ENCODE measurements at regions not wholly inside any gene's neighbourhood (a gene's known extent, or its start where the extent isn't known, plus 50 kb on each side); places are given as distances from the start of the nearest gene placed in this dataset.
"Not testable (repeated sequence)": the region's sequence is repeated elsewhere in the genome, so short reads cannot be mapped to it uniquely, and the experiment has no call there.

DNA sequence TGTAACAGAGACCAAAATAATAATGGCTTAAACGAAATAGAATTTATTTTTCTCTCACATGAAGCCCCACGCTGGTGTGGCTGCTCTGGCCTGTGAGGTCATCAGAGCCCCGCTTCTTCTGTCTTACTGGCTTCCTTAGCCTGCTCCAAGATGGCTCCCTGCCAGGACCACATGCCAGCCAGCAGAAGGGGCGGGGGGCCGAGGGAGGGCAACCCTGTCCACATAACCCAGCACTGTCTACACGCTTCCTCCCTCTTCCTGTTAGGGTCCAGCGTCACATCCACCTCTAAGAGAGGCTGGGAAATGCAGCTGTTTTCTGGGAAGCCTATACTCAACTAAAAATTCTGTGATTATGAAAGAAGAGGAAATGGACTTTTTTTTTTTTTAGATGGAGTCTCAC, 107.9 kb upstream of the DLG1 start:
- Histone ChIP-seq H3K4me1 (ENCODE audit: insufficient read depth, low read length, poor library complexity, severe bottlenecking) (no peaks in the 10 kb centered on the region), H3F3A (ENCODE audit: low read depth) (no peaks in the 10 kb centered on the region), H4K20me1 (ENCODE audit: insufficient read depth, low read length, poor library complexity, severe bottlenecking) (no peaks in the 10 kb centered on the region), H3K79me2 (ENCODE audit: insufficient read depth, low read length) (no peaks in the 10 kb centered on the region), H3K27me3 (ENCODE audit: insufficient read depth, low read length, poor library complexity, severe bottlenecking) (no peaks in the 10 kb centered on the region), H3K9me3 (ENCODE audit: insufficient read depth, low read depth, low read length) (peaks cover 5% of the 10 kb centered on the region; the same call in 1 of the 2 replicates), H3K4me3 (ENCODE audit: low read length, poor library complexity, severe bottlenecking) (no peak overlapping the region), H3K36me3 (ENCODE audit: insufficient read depth, low read length) (no peaks in the 10 kb centered on the region), H2AFZ (ENCODE audit: low read length) (no peak overlapping the region), H3K9ac (ENCODE audit: low read depth, low read length, poor library complexity, severe bottlenecking) (no peak overlapping the region), H3K4me2 (ENCODE audit: low read depth, low read length, poor library complexity, severe bottlenecking) (no peak overlapping the region), H3K9me2 (replicated peaks; ENCODE audit: low read depth, low read length) (no peaks in the 10 kb centered on the region)
- no peak for TF ChIP-seq EZH2phosphoT487 (IDR thresholded peaks at IDR 0.05; ENCODE audit: borderline replicate concordance)
- no peak for TF ChIP-seq CTCF (conservative IDR thresholded peaks at IDR 0.05; ENCODE audit: low read length)

GRCh38 chr3:197404754-197405153, 106.3 kb upstream of the DLG1 start:
- Histone ChIP-seq H3K27me3 (ENCODE audit: insufficient read depth, low read length, poor library complexity, severe bottlenecking) (no peaks in the 10 kb centered on the region), H3K4me1 (ENCODE audit: insufficient read depth, low read length, poor library complexity, severe bottlenecking) (no peaks in the 10 kb centered on the region), H3K4me3 (ENCODE audit: low read length, poor library complexity, severe bottlenecking) (no peak overlapping the region), H3K9ac (ENCODE audit: low read depth, low read length, poor library complexity, severe bottlenecking) (no peak overlapping the region), H4K20me1 (ENCODE audit: insufficient read depth, low read length, poor library complexity, severe bottlenecking) (no peaks in the 10 kb centered on the region), H3K36me3 (ENCODE audit: insufficient read depth, low read length) (no peaks in the 10 kb centered on the region), H3K79me2 (ENCODE audit: insufficient read depth, low read length) (no peaks in the 10 kb centered on the region), H3K9me3 (ENCODE audit: insufficient read depth, low read depth, low read length) (peaks cover 5% of the 10 kb centered on the region; the same call in 1 of the 2 replicates), H3F3A (ENCODE audit: low read depth) (no peaks in the 10 kb centered on the region), H3K4me2 (ENCODE audit: low read depth, low read length, poor library complexity, severe bottlenecking) (no peak overlapping the region), H3K9me2 (replicated peaks; ENCODE audit: low read depth, low read length) (no peaks in the 10 kb centered on the region), H2AFZ (ENCODE audit: low read length) (no peak overlapping the region)
- TF ChIP-seq EZH2phosphoT487 (IDR thresholded peaks at IDR 0.05; ENCODE audit: borderline replicate concordance): no peak
- no peak for TF ChIP-seq CTCF (conservative IDR thresholded peaks at IDR 0.05; ENCODE audit: low read length)

DNA sequence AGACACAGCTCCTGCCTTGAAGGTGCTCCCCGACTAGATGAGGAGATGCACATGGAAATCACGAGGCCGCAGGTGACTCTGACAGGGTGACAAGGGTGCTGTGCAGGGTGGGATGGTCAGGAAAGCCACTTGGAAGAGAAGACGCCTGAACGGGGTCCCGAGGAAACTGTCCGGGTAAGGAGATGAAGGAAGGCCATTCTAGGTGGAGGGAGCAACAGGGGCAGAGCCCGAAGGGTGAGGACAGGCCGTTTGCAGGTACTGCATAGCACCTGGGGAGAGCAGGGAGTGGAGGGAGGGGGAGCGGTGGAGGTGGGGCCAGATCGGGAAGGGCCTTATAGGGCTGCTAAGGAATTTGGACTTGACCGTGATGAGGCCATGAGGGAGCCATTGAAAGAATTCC, 105.6 kb upstream of the DLG1 start:
- Histone ChIP-seq H3K4me2 (ENCODE audit: low read depth, low read length, poor library complexity, severe bottlenecking) (no peak overlapping the region), H3K36me3 (ENCODE audit: insufficient read depth, low read length) (no peaks in the 10 kb centered on the region), H3K9me2 (replicated peaks; ENCODE audit: low read depth, low read length) (no peaks in the 10 kb centered on the region), H3K79me2 (ENCODE audit: insufficient read depth, low read length) (no peaks in the 10 kb centered on the region), H4K20me1 (ENCODE audit: insufficient read depth, low read length, poor library complexity, severe bottlenecking) (no peaks in the 10 kb centered on the region), H3K4me3 (ENCODE audit: low read length, poor library complexity, severe bottlenecking) (no peak overlapping the region), H3F3A (ENCODE audit: low read depth) (no peaks in the 10 kb centered on the region), H2AFZ (ENCODE audit: low read length) (no peak overlapping the region), H3K9ac (ENCODE audit: low read depth, low read length, poor library complexity, severe bottlenecking) (no peak overlapping the region), H3K4me1 (ENCODE audit: insufficient read depth, low read length, poor library complexity, severe bottlenecking) (no peaks in the 10 kb centered on the region), H3K27me3 (ENCODE audit: insufficient read depth, low read length, poor library complexity, severe bottlenecking) (no peaks in the 10 kb centered on the region), H3K9me3 (ENCODE audit: insufficient read depth, low read depth, low read length) (no peaks in the 10 kb centered on the region)
- TF ChIP-seq CTCF (conservative IDR thresholded peaks at IDR 0.05; ENCODE audit: low read length): no peak
- TF ChIP-seq EZH2phosphoT487 (IDR thresholded peaks at IDR 0.05; ENCODE audit: borderline replicate concordance): no peak

- not testable (repeated sequence) for H3K36me3 ChIP-seq (ENCODE audit: insufficient read depth, low read length); H3K4me3 ChIP-seq (ENCODE audit: low read length, poor library complexity, severe bottlenecking); H3F3A ChIP-seq (ENCODE audit: low read depth); H2AFZ ChIP-seq (ENCODE audit: low read length); H3K79me2 ChIP-seq (ENCODE audit: insufficient read depth, low read length); H3K4me2 ChIP-seq (ENCODE audit: low read depth, low read length, poor library complexity, severe bottlenecking); H4K20me1 ChIP-seq (ENCODE audit: insufficient read depth, low read length, poor library complexity, severe bottlenecking); H3K27me3 ChIP-seq (ENCODE audit: insufficient read depth, low read length, poor library complexity, severe bottlenecking); H3K9ac ChIP-seq (ENCODE audit: low read depth, low read length, poor library complexity, severe bottlenecking); H3K9me3 ChIP-seq (ENCODE audit: insufficient read depth, low read depth, low read length); H3K4me1 ChIP-seq (ENCODE audit: insufficient read depth, low read length, poor library complexity, severe bottlenecking); H3K9me2 ChIP-seq (replicated peaks; ENCODE audit: low read depth, low read length)
These were observed 104.0 kb upstream of the DLG1 start for GRCh38 chr3:197402401-197402800.

All from Loucy (cell line).